ENCODE measurements at regions not wholly inside any gene's neighbourhood (a gene's known extent, or its start where the extent isn't known, plus 50 kb on each side); places are given as distances from the start of the nearest gene placed in this dataset.

DNA sequence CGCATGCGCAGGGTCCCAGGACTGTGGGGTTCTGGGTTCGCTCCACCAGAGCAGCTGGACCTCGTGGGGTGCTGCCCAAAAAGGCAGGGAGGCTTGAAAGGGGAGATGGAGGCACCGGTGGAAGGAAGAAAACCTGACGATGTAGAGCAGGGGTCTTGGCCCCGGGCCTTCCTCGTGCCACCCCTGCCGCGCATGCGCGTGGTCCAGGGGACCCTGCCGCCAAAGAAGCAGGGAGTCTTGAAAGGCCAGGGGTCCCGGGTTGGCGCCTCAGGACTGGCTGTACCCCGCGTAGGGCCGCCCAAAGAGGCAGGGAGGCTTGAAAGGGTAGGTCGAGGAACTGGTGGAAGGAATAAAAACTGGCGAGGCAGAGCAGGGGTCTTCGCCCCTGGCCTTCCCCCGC, 321.0 kb downstream of the ALG10 start:
- TF ChIP-seq, protein P1, sequence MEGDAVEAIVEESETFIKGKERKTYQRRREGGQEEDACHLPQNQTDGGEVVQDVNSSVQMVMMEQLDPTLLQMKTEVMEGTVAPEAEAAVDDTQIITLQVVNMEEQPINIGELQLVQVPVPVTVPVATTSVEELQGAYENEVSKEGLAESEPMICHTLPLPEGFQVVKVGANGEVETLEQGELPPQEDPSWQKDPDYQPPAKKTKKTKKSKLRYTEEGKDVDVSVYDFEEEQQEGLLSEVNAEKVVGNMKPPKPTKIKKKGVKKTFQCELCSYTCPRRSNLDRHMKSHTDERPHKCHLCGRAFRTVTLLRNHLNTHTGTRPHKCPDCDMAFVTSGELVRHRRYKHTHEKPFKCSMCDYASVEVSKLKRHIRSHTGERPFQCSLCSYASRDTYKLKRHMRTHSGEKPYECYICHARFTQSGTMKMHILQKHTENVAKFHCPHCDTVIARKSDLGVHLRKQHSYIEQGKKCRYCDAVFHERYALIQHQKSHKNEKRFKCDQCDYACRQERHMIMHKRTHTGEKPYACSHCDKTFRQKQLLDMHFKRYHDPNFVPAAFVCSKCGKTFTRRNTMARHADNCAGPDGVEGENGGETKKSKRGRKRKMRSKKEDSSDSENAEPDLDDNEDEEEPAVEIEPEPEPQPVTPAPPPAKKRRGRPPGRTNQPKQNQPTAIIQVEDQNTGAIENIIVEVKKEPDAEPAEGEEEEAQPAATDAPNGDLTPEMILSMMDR (IDR thresholded peaks at IDR 0.05; ENCODE audit: control extremely low read depth, extremely low read depth, low read depth, missing control alignments): no peak
- ChIA-PET POLR2A (no interaction called here), CTCF (no interaction called here)
- no peak for DNase-seq (ENCODE audit: extremely low spot score)

DNA sequence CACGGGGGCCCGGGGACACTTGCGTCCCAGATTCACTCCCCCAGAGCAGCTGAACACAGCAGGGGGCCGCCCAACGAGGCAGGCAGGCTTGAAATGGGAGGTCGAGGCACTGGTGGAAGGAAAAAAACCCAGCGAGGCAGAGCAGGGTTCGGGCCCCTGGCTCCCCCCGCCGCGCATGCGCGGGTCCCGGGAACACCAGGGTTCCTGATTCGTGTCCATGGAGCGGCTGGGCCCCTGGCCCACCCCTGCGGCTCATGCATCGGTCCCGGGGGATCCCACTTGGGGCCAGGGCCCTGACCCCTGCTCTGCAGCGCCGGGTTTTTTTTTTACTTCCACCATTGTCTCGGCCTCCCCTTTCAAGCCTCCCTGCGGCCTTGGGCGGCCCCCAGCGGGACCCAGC, 321.5 kb downstream of the ALG10 start:
- ChIA-PET CTCF (no interaction called here), POLR2A (no interaction called here)
- TF ChIP-seq, protein P1 (IDR thresholded peaks at IDR 0.05; ENCODE audit: control extremely low read depth, extremely low read depth, low read depth, missing control alignments): no peak
- DNase-seq (ENCODE audit: extremely low spot score): no peak

DNA sequence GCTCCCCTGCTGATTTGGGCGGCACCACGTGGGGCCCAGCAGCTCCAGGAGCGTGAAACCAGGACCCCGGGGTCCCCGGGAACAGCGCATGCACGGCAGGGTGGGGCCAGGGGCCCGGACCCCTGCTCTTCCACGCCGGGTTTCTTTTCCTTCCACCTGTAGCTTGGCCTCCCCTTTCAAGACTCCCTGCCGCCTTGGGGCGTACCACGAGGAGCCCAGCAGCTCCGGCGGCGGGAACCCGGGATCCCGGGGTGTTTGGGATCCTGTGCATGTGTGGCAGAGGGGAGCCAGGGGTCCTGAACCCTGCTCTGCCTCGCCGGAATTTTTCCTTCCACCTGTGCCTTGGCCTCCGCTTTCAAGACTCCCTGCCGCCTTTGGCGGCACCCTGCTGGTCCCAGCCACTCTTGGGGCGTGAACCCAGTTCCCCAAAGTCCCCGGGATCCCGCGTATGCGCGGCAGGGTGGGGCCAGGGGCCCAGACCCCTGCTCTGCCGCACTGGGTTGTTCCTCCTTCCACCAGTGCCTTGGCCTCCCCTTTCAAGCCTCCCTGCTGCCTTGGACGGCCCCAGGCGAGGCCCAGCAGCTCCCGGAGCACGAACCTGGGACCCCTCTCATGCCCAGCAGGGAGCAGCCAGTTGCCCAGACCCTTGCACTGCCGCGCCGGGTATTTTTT, 322.7 kb downstream of the ALG10 start:
- TF ChIP-seq, protein P1 (IDR thresholded peaks at IDR 0.05; ENCODE audit: control extremely low read depth, extremely low read depth, low read depth, missing control alignments): no peak
- ChIA-PET CTCF (no interaction called here), POLR2A (no interaction called here)
- no peak for DNase-seq (ENCODE audit: extremely low spot score)

DNA sequence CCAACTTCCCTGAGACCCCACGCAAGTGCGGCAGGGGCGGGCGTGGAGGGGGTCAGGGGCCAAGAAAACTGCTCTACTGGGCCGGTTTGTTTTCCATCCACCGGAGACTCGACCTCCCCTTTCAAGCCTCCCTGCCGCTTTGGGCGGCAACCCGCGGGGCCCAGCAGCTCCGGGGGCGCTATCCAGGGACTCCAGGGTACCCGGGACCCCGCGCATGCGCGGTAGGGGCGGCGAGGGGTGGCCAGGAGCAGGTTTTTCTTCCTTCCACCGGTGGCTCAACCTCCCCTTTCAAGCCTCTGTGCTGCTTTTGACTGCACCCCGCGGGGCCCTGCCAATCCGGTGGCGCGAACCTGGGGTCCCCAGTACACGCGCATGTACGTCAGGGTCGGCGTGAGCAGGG, 323.5 kb downstream of the ALG10 start:
- CTCF ChIA-PET: no interaction called here

DNA sequence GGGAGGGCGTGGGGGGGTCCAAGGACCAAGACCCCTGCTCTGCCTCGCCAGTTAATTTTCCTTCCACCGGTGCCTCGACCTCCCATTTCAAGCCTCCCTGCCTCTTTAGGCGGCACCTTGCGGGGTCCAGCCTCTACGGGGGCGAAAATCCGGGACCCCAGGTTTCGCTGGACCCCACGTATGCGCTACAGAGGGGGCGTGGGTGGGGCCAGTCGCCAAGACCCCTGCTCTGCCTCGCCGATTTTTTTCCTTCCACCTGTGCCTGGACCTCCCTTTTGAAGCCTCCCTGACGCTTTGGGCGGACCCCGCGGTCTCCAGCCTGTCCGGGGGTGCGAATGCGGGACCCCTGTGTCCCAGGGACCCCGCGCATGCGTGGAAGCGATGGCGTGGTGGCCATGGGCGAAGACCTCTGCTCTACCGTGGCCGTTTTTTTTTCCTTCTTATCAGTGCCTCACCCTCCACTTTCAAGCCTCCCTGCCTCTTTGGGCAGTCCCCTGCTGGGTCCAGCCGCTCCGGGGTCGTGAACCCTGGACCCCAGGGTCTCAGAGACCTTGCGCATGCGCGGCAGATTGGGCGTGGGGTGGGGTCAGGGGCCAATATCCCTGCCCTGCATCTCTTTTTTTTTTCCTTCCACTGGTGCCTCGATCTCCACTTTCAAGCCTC, 324.2 kb downstream of the ALG10 start:
- TF ChIP-seq, protein P1 (IDR thresholded peaks at IDR 0.05; ENCODE audit: control extremely low read depth, extremely low read depth, low read depth, missing control alignments): no peak
- CTCF ChIA-PET: no interaction called here
- POLR2A ChIA-PET: no interaction called here
- no peak for DNase-seq (ENCODE audit: extremely low spot score)

More for the DNA sequence above, 323.5 kb downstream of the ALG10 start:
- no peak for DNase-seq (ENCODE audit: extremely low spot score)
- TF ChIP-seq, protein P1 (IDR thresholded peaks at IDR 0.05; ENCODE audit: control extremely low read depth, extremely low read depth, low read depth, missing control alignments): no peak
- POLR2A ChIA-PET: no interaction called here

DNA sequence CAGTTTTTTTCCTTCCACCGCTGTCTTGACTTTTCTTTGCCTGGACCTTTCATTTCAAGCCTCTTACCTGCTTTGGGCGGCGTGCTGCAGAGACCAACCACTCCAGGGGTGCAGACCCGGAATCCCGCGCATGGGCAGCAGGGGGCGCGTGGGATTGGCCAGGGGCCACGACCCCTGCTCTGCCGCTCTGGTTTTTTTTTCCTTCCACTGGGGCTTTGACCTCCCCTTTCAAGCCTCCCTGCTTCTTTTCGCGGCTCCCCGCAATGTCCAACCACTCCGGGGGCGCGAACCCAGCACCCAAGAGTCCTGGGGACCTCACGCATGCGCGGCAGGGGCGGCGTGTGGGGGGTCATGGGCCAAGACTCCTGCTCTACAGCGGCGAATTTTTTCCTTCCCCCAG, 325.1 kb downstream of the ALG10 start:
- TF ChIP-seq, protein P1 (IDR thresholded peaks at IDR 0.05; ENCODE audit: control extremely low read depth, extremely low read depth, low read depth, missing control alignments): no peak
- ChIA-PET POLR2A (no interaction called here), CTCF (no interaction called here)
- DNase-seq (ENCODE audit: extremely low spot score): no peak
